ENCODE measurements at regions not wholly inside any gene's neighbourhood (a gene's known extent, or its start where the extent isn't known, plus 50 kb on each side); places are given as distances from the start of the nearest gene placed in this dataset.

DNA sequence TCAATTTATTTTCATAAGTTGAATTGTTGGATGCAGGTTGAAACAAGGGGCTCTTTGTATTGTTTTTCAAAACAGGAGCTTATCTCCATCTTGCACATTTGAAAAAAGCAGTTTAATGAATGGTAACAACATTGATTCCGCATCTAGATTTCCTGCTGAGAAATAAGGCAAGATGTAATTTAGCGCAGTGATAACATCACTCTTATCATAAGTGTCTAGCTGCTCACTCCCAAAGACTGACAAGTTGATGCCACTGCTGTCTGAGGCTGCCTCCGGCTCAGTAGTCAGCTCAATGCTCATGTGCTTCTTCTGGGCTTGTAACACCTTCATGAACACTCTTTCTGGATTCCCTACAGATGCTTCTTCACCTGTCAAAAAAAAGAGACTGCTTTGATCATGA lies 92.4 kb downstream of the KPNA2 start:
- TF ChIP-seq, protein P1, sequence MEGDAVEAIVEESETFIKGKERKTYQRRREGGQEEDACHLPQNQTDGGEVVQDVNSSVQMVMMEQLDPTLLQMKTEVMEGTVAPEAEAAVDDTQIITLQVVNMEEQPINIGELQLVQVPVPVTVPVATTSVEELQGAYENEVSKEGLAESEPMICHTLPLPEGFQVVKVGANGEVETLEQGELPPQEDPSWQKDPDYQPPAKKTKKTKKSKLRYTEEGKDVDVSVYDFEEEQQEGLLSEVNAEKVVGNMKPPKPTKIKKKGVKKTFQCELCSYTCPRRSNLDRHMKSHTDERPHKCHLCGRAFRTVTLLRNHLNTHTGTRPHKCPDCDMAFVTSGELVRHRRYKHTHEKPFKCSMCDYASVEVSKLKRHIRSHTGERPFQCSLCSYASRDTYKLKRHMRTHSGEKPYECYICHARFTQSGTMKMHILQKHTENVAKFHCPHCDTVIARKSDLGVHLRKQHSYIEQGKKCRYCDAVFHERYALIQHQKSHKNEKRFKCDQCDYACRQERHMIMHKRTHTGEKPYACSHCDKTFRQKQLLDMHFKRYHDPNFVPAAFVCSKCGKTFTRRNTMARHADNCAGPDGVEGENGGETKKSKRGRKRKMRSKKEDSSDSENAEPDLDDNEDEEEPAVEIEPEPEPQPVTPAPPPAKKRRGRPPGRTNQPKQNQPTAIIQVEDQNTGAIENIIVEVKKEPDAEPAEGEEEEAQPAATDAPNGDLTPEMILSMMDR (IDR thresholded peaks at IDR 0.05), result no peak
- TF ChIP-seq POLR2A (IDR thresholded peaks at IDR 0.05), result no peak

Data from adrenal gland (tissue), 5 donors.